C1 segment of cervical spinal cord (tissue), 14 donors: ENCODE measurements at regions not wholly inside any gene's neighbourhood (a gene's known extent, or its start where the extent isn't known, plus 50 kb on each side); places are given as distances from the start of the nearest gene placed in this dataset.
A peak's percentile ranks its signal among the peaks of the same experiment; 100 is the strongest.

Experiments used
- DNase-seq, 14 donors: peaks; one replicate each; lab custom pipeline; 2025; lab: John Stamatoyannopoulos, UW

DNA sequence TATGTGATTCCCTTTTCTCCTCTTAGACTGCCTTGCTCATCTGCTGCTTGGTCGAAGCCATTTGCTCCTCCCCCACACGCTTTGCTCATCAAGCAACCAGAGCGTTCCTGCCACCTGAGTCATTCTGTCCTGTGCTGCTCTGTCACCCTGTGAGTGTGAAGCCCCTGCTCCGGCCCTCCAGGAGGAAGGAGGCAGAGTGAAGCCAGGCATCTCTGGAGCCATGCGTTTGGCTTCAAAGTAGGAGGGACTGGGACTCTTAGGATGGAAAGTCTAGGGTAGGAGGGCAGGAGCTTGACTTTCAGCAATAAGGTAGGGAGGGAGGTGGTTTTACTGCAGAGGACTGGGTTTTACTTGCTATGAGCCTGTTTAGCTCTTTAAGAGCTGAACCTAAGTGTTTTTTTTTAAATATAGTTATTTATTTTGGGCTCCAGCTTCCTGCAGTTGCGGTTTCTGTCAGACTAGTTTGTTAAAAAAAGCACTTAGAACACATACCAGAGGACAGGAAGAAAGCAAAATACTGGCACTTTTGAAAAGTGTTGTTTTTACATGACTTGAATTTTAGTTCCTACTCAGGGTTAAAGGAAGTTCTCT is 63.6 kb downstream of the SPINK2 start:
- peak in 4 of 14 donors; percentile 1 to 26 (median 6) for DNase-seq

DNA sequence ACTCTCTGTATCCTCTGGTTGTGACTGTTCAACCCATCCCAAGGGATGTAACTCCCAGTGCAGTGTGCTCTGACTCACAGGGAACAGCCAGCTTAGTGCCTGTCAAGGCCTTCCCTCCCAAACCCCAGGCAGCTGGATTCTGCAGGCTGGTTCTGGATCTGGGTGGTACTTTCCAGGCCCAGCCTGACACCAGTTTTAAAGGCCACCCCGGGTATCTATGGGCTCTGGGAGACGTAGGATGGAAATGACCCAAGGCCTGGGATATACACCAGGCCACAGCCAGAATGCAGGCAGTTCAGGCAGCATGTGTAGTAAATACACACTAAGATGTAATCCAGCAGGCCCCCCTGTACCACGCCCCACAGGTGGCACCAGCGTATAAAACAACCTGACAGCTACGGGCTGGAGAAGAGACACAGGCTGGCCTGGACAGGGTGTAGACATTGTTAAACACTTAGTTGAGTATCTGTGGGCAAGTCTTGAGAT is 64.2 kb downstream of the SPINK2 start:
- no peak for DNase-seq

DNA sequence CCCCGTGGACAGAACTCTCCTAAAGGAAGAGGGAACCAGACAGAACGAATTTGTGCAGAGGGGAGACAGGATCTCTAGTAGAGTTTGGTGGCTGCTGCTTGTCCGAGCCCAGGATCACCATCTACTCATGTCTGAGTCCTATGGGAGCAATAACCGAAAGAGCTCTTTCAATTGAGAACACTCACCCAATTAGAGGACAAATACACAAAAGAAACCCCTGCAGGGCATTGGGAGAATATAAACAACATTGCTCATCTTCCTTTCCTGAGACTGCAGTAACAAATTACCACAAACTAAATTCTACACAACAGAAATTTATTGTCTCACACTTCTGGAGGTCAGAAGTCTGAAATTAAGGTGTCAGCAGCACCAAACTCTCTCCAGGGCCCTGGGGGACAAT is 65.6 kb downstream of the SPINK2 start:
- no peak for DNase-seq

DNA sequence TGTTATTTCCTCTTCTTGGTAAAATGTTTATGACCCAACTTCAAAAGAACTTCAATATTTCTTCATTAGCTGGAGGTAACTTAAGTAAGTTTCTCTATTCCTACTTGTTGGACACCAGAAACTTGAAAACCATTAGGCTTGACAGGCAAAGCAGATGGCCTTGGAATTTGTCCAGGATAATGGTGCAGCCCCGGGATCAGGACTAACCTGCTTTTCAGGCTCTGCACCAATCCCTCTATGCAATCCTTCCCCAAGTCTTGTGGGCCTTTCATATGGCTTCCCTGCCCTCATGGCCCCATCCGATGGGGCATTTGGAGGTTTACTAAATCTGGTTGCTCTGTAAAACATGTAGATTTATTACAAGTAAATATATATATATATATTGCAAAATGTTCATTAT is 68.5 kb downstream of the SPINK2 start:
- no peak for DNase-seq

DNA sequence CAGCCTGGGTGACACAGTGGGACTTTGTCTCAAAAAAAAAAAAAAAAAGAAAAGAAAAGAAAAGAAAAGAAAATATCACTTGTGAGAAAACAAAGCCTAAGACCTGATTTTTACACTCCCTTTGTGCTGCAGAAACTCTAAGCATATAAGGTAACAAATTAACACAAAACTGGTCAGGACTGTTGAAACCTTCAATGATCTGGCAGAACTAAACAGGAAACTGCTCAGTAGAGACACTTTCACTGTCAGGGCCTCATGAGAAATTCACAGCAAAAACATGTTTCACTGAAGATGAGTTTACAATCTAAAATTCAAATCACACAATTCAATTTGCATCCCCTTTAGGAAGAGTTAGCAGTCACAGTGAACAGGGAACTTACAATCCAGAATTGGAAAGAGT is 69.1 kb upstream of the HOPX start:
- no peak for DNase-seq

DNA sequence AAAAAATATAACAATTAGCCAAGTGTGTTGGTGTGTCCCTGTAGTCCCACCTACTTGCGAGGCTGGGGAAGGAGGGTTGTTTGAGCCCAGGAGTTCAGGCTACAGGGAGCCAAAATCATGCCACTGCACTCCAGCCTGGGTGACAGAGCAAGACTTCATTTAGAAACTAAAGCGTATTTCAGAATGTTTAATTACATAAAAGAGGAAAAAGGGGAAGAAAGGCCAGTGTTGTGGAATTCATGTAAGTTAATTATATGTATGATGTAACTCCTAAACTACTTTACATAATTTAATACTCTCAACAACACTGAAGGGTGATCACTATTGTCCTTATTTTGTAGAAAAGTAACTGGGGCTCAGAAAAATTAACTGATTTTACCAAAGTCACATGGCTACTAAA is 67.2 kb upstream of the HOPX start:
- DNase-seq, result no peak

DNA sequence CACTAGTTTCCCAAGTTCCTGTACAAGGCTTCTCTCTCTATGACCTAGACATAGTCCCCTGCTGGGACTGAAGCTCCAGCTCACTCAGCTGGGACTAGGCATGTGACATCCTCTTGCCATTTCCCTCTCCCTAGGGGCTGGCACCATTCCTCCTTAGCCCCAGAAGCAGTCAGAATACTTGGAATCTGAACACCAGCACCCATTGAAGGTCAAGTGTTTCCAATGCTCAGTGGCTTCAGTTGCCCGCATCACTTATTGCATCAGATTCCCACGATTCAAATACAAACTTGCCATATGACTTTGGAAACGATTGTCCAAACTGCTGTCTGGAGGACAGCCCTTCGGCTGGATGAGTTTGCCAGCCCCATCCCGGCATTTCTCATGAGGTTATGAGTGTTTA is 65.5 kb upstream of the HOPX start:
- no peak for DNase-seq

DNA sequence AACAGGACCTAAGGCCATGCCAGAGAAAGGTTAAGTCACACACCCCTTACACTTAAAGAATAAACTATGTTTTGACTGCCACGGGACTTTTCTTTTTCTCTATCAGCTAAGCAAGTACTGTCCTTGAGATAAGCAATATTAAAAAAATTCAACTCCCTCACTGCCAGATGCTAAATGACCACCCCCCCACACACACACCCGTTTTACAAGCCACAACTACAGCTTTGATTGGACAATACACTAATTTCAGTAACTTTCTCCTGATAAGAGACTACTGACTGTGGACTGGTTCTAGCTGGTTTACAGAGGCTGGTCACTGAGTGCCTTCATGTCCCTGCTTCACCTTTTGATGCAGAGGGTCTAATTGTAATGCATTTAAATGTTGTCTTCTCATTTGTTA is 63.9 kb upstream of the HOPX start:
- DNase-seq, result no peak

DNA sequence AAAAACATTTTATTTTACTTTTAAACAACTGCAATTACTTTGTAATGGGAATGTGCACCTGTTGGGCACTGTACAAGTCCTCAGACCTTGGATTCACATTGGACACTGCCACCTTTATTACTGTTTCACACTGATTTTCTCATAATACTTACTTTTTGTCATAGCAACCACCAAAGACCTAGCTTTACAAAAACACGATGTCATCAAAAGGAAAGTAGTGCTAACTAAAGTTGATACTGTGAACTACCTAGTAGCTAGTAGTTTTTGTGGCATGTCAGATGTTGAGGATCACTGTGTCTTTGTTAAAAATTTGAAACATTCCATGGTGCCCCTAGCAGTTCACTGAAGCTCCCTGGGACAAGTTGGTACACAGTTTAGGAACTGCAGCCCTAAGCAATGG is 62.9 kb upstream of the HOPX start:
- no peak for DNase-seq

DNA sequence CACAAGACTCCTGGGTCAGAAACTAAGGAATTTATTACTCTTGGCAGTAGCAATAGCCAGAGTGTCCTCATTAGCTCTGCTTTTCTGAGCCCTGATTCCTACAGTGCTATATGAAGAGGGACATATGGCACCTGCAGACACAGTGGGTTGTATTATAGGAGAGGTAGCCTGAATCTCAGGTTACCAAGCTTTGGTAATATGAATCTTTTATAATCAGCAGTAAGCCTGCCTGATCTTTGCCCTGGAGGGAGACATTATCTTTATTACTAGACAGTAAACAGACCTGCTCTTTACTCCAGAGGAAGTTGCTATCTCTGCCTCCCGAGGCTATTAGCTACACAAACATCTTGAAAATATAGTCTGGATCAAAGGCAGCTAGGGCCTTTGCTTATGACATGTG is 62.5 kb upstream of the HOPX start:
- no peak for DNase-seq

DNA sequence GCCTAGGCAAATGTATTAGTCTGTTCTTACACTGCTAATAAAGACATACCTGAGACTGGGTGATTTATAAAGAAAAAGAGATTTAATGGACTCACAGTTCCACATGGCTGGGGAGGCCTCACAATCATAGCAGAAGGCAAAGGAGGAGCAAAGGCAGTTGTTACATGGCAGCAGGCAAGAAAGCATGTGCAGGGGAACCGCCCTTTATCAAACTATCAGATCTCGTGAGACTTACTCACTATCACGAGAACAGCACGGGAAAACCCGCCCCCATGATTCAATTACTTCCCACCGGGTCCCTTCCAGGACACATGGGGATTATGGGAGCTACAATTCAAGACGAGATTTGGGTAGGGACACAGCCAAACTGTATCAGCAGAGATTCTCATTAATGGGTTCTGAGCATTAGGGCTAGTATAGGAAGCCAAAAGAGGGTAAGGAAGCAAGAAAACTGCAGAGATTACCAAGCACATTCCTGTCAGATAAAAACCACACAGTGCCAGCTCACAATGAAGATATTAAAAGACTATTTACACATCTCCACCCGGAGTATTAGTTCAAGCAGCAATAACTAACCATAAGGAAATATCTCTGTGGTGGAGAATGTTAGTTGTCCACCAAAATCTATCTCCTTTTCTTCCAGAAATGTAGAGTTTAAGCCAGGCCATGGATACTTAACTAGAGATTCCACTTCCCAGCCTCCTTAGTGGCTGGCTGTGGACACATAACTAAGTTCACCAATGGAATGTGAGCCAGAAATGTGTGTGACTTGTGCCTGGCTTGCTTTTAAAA is 61.2 kb upstream of the HOPX start:
- no peak for DNase-seq

DNA sequence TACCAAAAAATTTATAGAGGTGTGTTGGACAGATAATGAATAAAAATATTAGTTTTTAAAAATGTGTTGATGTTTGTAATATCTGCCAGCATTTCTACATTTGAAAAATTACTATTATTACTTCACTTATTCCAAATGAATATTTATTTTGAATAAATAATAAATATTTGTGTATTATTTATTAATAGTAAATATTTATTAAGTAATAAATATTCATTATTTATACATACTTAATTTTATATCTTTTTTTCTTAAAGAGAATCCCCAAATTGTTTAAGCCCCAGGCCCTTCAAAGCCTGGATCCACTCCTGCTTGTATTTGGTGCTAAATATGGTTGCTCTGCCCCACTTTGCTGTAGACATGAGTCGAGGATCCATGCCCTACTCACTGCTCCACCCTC is 60.5 kb upstream of the HOPX start:
- DNase-seq, result no peak

DNA sequence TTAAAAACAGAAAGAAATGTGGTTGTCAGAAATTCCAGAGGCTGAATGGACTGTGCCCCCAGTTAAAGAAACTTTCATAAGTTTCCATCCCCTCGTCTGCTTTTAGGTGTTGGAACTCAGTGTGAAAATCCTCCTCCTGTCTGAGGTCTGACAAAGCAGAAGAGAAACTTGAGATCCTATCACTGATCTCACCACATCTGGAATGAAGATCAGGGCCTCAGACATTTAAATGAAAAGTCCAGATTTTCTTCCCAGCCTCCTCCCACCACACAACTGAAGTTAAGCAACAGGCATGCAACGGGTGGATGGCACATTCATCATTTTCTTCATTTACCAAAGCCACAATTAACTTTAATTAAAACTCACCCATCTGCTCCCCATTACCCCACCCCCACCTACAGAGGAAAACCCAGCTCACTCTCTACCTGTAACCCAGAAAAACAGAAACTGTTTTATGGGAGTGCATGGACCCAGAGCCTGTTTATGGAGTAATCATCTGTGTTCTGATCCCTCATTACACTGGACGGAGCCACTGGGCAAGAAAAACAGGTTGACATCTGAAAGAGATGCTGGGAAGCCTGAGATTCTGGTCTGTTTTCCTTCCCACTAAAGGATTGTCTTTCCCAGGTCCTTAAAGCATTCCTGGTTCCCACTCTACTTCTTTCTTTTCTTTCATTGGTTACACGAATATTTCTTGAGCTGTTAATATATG is 58.1 kb upstream of the HOPX start:
- DNase-seq, result no peak

DNA sequence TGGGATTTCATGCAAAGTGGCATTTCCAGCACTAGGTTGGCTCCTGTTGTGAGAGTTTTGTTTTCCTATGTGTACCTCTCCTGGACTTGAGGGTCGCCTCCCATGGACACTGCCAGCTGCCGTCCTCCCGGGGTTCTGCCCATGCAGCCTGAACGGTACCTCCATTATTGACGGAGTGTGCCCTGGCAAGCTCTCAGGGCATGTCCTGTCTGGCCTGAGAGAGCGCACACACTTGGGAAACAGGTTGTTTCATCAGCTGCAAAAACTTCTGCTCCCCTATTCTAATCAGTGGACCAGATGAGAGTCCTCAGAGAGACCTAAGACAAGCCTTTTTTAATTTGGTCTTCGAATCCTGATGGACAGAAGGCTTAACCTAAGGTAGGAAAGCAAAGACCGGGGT is 56.6 kb upstream of the HOPX start:
- no peak for DNase-seq

DNA sequence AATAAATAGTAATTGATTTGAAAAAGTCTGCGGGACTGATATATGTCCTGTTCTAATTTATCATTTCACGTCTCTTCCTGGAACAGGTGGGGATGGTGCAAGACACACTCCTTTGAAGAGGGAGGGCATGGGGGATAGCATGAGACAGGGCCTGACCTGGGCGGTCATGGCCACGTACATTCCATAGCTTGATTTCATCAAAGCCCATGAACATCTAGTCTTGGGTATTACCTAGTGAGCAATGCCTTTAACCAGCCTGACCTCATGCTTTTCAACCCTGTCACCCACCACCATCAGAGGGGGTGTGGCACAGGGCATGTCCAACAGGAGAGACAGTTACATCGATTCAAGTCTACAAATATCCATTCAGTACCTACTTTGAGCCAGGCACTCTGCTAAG is 52.3 kb upstream of the HOPX start:
- DNase-seq, result no peak

DNA sequence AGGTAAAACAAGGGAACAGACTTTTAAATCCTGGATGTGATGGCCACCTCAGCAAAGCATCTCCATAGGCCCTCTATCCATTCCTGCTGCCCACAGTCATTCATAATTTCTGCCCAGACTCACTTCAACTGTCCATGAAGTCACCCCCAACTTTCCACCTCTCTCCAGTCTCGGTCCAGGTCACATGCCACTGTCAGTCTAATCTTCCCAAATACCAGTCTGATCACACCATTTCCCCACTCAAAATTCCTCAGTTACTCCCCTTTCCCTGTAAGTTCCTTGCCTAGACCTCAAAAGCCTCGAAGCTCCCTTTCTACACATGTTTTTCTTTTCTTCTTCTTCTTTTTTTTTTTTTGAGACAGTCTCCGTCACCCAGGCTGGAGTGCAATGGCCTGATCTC is 51.2 kb upstream of the HOPX start:
- DNase-seq, result no peak

DNA sequence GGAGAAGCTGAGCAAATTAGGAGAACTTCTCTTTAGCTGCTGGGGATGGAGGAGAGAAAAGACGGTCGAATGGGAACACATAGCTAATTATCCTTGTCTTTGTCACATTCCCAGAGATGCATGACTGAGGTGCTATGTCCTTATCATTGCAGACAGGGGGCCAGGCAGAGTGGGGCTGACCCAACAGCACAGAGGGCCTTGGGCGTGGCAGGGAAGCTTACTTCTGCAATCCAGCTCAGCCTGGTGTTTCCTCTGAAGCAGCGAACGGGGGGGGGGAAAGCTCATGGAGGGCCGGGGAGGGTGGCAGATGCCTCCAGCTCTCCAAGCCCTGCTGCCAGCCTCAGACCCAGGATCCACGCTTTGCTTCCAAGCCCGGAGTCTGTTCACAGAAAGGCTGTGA is 50.8 kb upstream of the HOPX start:
- no peak for DNase-seq
